HL-60/S4 treated with retinoic acid at 250 ng/mL for 4 days and 3 days (cell line): ENCODE measurements at regions not wholly inside any gene's neighbourhood (a gene's known extent, or its start where the extent isn't known, plus 50 kb on each side); places are given as distances from the start of the nearest gene placed in this dataset.
"Not testable (repeated sequence)": the region's sequence is repeated elsewhere in the genome, so short reads cannot be mapped to it uniquely, and the experiment has no call there.

Experiments used
- in situ Hi-C: fragments of 300-500 bp; cut with MboI; formaldehyde crosslinking; loops from 2 replicates; pipeline ENCODE4 v1.7.0; 2022; ENCODE audit warnings: low sequenced_read_pairs

DNA sequence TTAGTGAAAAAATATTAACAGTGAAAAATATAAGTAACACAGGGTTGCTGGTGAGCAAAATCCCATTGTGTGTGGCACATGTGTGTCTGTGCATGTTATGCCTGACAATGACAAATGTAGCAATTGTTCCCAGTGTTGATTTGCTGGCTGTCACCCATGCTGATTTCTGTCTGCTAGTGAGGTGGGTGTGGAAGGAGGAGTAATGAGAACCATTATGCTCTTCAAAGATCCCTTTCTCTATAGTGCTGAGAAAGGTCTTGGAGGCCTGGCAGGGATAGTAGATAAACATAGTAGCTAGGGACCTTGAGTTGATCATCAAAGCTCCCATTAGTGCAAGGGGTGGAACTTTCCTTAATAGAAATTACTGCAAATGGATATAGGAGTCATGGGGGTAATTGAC, 152.5 kb upstream of the CLINT1 start:
- in situ Hi-C loops, result no loop called here

DNA sequence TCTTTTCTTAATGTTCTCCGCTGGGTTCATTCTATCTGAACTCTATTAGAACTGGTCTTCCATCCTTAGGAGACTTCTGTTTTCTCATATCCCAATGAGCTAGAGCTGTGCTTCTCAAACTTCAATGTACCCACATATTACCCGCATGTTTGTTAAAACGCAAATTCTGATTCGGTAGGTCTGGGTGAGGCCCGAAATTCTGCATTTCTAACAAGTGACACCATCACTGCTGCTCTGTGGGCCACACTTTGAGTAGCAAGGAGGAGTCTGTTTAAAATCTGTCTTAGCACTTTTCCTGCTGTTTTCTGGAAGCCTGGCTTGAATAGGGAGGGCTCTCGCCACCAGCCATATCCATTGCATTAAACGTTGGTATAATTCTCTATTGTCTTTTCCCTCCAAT, 151.9 kb upstream of the CLINT1 start:
- in situ Hi-C loops, result no loop called here

DNA sequence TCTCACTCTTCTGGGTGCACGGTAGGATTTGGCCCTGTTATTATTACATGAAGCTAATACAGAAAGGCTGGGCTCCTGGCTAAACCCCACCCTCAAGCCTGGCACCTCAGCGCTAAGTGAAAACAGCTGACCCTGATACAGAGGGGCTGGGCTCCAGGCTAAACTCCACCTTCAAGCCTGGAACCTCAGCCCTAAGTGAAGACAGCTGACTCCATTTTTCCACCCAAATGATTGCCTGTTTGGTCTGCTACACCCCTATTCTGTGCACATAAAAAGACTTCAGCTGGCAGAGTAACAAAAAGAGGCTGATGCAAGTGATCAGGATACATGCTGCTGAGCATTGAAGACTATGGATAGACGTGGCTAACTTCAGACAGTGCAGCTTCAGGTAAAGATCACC, 148.4 kb upstream of the CLINT1 start:
- in situ Hi-C loops, result no loop called here

DNA sequence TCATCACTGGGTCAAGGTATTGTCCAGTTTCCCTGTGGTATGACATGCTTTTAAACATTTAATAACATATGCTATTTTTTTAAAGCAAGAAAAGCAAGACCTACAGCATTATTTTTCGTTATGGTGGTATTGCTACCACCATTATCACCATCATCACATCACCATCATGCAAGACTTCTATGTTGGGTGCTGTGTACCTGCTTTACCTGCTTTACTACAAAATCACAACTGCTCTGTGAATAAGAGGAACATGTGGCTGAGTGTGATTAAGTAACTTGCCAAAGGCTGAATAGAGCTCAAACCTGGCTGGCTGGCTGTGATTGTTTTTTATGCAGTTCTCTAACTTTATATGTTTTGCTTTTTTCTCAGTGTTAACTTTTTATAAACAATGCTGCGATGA, 140.8 kb upstream of the CLINT1 start:
- in situ Hi-C loops, result no loop called here

DNA sequence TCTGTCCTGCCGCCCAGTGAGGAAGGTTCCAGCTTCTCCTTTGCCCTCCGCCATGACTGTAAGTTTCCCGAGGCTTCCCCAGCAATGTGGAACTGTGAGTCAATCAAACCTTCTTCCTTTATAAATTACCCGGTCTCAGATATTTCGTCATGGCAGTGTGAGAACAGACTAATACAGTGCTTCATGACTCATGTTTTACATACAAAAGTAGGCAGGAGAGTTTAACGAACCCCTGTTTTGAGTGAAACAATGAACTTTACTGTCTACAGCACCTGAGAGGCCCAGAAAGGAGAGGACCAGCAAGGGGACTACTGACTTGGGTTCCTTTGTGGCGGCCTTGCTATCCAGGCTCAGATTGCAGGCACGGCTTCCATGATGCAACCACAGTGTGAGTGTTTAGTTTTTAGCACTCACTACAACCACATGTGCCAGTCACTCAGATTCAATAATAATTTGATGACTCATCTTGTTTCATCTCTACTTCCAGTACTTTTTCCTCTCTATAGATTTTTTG, 139.1 kb upstream of the CLINT1 start:
- in situ Hi-C loops, result no loop called here

DNA sequence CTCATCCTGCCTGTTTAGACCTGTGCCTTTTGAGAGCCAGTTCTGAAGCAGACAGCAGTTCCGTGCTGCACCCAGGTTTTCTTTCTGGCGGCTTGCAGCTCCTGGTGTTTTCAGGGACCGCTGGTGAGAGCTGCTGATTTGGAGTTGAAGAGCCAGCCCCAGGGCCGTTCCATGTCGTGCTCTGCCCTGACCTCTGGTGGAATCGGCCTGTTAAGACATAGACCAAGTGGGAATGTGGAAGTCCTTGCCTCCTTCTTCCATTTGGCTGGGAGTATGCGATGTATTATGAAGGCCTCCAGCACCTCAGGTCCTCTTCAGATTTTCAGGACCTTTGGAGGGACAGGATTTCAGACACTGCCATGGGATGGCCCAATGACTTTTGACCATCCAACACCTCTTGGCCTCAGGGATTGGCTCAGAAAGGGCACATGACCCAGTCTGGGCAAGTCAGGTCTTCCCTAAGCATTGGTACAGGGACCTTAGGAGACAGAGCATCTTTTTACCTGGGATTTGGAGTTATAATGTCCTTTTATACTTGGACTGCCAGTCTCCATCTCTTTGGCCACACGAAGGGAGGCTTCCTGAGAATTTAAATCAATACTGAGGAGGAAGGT, 136.1 kb upstream of the CLINT1 start:
- in situ Hi-C loops, result no loop called here

DNA sequence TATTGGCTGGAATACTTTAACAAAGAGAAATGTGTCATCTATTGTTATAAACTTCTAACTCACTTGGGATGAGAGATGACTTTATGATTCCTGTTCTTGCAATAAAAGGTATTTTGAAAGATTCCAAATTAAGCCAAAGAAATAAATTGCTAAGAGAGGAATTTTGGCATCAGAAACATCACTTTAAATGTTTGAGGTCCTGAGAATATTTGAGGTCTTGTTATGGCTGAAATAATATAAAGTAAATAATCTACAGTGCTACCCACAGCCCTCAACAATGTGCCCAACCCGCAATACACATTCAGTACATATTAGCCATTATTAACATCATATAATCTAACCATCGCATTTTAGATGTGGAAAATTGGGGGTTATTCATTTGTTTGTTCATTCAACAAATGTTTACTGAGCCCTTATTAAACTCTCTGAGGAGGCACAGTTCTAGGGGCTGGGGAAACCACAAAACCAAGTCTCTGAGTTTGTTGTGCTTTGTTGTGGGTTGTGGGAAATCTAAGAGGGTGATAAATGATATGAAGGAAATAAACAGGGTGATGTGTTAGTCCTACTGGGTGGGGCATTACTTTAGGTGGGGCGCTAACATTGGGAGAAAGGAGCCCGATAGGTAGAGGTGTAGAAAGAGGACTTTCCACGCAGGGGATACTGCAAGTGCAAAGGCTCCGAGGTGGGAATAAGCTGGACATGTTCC, 135.2 kb upstream of the CLINT1 start:
- in situ Hi-C loops, result no loop called here

DNA sequence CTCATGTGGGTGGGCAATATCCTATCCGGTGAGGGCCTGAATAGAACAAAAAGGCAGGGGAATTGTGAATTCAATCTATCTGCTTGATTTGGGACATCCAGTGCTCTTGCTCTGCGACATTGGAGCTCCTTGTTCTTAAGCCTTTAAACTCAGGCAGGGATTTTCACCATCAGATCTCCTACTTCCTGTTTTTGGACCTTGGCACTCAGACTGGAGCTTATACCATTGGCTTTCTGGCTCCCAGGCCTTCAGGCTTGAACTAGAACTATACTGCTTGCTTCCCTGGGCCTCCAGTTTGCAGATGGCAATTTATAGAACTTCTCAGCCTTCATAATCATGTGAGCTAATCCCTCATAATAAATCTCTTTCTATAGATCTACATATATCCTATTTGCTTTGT, 134.3 kb upstream of the CLINT1 start:
- in situ Hi-C loops, result no loop called here

DNA sequence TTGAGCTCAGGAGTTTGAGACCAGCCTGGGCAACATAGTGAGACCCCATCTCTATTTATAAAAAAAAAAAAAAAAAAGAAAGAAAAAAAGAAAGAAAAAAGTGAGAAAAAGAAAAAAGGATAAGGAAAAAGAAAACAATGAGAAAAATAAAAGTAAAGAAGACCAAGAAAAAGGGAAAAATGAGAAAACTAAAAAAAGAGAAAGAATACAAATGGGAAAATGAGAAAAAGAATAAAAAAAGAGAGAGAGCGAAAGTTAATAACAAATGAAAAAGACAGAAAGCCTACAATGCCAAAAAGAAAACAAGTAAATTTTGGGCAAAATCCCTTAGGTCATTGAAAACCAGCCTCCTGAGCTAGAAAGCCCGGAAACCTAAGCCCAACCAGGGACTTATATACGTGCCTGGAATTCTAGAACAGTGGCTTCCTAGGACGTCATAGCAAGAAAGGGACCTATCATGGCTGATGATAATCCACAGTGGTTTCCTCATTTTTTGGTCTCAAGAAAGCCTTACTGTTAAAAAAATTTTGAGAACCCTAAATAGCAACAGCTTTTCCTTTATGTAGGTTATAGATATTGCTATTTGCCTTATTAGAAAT, 131.7 kb upstream of the CLINT1 start:
- in situ Hi-C loops, result no loop called here

DNA sequence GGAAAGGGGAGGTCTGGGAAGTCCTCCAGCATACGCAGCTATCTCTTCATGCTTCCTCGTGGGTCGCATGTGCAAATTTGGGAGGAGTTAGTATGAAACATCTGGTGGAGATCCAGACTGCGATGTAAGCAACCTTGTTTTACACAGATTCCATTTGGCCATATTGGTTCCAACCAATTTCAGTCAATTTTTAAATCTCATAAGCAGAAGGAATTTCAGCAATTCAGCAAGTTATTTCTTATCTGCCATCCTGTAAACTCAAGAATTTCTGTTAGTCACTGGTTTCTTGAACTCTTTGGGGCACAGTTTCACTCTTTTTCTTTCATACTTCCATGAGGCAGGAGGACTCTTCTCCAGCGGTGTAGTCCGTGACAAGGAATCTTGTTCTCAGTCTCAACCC, 130.4 kb upstream of the CLINT1 start:
- in situ Hi-C loops, result no loop called here

DNA sequence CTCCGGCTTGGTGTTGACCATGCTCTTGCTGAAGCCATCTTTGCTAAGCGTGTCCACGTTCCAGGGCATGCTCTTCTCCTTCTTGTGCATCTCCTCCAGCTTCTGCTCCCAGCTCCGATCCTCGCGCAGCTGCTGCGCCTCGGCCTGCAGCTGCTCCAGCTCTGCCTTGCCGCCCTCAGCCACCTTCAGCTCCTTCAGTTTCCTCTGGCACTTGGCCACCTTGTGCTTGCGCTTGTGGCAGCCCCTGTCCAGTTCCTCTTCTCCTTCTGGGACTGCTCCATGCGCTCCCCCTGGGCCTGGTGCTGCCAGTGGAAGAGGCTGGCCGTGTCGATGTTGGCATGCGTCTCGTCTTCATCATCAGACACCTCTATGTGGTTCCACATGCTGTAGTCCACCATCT, 128.3 kb upstream of the CLINT1 start:
- in situ Hi-C loops, result no loop called here

DNA sequence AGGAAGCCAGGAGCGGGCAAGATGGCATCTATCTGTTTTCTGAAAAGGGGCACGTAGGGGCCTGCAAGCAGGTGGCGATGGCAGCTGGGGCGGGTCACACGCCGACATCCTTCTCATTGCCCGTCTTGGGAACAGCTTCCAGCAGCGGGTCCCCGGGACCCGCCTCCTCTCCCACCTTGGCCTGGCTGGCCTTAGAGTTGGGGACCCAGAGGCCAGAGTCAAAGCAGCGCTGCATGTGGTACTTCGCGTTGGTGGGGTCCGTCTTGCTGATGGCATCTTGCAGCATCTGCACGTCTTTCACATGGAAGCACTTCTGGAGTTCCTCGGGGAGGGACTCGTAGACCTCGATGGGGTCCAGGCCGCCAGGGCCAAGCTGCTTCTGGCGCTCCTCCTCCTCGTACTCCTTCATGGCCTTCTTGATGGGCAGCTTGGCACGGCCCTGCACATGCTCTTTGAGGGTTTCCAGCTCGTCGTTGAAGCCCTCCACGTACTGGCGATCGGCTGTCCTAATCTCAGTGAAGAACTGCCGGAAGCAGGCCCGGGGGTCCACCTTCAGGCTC, 127.6 kb upstream of the CLINT1 start:
- in situ Hi-C loops, result no loop called here

DNA sequence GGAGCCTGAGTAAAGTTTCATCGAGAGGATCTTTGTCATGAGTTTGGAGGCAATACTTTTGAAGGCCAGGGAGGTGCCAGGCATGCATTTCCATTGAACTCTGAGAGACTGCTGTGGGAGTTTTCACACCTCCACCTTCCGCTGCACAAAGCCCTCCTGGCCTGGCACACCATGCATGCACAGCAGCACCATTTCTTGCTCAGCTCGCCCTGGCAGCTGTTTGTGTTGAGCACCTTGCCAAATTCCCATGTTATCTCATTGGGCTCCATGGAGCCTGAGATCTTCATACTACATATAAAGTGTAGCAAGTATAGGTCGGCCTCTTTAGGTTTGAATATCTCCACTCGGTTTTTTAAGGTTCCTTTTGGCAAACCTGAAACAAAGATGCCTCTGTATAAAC, 125.7 kb upstream of the CLINT1 start:
- in situ Hi-C loops, result no loop called here

DNA sequence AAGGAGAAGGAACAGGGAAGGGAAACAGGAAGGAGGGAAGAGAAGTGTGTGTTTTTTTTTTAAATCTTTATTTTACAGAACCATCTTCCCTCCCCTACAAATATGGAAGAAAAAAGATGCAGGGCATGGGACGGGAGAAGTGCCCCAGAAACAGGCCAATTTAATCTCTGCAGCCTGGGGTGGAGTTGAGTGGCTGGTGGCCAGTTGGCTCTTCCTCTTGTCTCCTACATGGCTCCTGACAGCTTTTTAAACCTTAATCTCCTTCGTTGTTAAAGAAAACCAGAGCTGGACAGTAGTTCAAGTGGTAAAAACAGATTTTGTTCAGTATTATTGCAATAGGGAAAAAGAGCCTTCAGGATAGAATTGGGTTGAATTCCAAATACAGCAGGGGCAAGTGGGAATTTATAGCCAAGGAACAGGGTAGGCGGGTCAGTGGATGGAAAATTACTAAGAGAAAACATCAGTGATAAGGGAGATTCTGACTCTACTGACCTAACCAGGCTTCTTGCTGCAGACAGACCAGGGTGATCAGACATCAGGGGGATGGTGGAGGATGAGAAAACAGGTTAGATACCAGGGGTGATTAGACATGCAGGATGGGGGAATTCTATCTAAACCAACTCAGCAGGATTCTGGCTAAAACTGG, 125.1 kb upstream of the CLINT1 start:
- in situ Hi-C loops, result no loop called here

DNA sequence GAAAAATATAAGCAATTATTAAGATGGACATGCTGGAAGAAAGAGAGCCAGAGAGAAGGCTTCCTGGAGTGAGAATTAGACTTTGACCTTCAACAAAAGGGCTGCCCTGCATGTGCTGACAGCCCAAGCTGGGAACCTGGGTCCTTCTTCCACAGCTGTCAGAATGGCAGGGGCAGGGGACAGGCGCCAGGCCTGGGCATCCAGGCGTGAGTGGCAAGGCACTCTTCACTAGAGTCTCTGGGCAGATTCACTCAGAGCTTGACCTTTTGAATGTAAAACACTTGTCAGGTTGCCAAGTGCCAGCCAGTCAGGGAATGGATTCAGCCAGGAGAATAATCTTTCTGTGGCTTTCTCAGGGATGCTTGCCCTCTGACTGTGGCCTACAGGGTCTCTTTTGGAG, 119.1 kb upstream of the CLINT1 start:
- in situ Hi-C loops, result no loop called here

DNA sequence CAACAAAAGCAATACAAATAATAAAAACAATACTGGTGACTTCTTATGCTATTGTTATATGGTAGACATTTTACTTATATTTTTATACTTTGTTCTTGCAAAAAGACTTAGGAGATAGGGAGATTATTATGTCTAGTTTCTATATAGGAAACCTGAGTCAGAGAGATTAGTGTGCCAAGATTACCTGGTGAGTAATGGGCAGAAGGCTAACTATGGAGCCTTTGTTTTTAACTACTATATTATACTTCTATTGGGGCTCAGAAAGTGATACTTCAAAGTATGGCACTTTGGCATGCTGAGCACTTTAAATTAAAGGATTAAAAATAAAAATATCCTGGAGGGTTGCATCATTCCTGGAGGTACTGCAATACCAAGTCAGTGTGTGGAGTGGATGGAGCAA, 117.5 kb upstream of the CLINT1 start:
- in situ Hi-C loops, result no loop called here

DNA sequence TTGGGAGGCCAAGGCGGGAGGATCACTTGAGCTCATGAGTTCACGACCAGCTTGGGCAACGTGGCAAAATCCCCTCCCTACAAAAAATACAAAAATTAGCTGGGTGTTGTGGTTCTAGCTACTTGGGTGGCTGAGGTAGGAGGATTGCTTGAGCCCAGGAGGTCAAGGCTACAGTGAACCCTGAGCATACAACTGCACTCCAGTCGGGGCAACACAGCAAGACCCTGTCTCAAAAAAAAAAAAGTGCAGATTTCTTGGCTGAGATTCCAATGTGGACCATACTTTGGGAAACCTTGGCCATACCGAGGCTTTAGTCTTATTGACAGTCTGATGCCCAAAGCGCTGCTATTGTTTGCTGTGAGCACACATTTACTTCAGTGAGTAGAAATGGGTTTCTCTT, 113.6 kb upstream of the CLINT1 start:
- in situ Hi-C loops, result no loop called here

DNA sequence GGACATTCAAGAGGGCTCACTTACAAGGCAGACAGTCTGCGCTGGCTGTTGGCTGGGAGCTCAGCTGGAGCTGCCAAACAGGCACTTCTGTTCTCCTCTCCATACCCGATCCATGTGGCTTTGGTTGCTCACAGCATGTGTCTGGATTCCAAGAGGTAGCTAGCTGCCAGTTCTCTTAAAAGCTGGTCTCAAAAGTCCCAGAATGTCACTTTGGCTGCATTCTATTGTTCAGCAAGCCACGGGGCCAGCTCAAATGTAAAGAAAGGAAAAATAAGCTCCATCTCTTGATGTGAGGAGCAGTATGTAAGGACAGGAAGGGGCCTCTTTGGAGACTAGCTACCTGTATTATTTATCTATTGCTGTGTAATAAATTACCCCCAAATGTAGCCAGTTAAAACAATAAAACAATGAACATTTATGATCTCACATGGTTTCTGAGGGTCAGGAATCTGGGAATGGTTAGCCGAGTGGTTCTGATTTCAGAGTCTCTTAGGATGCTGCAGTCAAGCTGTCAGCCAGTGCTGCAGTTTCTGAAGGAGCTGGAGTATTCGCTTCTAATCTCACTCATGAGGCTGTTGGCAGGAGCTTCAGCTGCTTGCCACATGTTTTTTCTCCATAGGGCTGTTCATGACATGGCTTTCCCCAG, 112.7 kb upstream of the CLINT1 start:
- in situ Hi-C loops, result no loop called here

DNA sequence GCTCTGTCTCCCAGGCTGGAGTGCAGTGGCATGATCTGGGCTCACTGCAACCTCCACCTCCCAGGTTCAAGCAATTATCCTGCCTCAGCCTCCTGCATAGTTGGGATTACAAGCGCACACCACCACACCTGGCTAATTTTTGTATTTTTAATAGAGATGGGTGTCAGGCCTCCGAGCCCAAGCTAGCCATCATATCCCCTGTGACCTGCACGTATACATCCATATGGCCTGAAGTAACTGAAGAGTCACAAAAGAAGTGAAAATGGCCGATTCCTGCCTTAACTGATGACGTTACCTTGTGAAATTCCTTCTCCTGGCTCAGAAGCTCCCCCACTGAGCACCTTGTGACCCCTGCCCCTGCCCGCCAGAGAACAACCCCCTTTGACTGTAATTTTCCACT, 109.6 kb upstream of the CLINT1 start:
- in situ Hi-C loops, result not testable (repeated sequence)

DNA sequence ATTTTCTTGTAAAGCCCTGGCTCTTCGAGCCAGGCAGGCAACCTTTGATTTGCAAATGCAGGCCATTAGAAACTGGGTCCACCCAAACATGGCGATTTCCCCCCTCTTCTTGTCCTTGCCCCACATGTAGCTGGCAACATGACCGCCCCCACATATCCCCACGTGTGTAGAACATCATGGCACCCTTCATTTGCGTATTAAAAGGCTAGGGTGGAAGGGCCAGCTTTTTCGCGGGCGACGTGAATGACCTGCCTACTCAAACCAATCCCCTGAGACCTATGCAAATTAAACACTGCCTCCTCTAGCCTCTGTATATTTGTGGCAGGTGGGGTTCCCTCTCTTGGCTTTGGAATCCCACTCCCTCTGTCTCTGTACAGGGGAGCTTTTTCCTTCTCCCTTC, 107.0 kb upstream of the CLINT1 start:
- in situ Hi-C loops, result no loop called here

DNA sequence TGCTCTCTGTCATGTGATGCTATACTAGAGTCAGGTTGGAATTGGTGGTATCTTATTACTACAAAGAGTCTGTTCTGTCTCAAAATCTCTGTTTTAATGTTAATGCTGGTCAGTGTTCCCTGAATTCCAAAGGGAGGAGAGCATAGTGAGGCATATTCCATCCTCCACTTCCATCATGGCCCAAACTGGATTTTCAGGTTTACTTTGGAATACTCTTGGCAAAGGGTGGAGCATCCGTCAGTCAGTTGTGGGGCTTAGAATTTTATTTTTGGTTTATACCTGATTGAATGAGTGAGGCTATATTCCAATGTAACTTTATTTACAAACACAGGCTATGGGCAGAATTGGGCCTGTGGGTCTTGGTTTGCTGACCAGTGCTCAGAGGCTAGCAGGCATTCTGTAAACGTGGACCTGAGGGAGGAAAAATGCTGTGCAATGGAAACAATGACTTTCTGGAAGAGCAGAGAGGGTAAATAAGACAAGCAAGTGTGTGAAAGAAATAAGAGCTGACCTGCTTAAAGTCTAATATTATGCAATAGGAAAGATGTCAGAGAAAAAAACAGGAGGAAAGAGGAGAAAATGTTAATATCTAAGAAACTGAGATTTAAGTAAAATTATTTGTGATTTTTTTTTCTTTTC, 106.2 kb upstream of the CLINT1 start:
- in situ Hi-C loops, result no loop called here
